ENCODE measurements at regions not wholly inside any gene's neighbourhood (a gene's known extent, or its start where the extent isn't known, plus 50 kb on each side); places are given as distances from the start of the nearest gene placed in this dataset.

- DNase-seq (ENCODE audit: low spot score): no peak
- Histone ChIP-seq H3K4me1 (ENCODE audit: control insufficient read depth in 1 of 2, low read depth in 2 of 2) (no peaks in the 10 kb centered on the region), H3K9me3 (peaks cover 5% of the 10 kb centered on the region), H3K27me3 (replicated peaks; ENCODE audit: insufficient read depth) (no peaks in the 10 kb centered on the region), H3K27ac (no peak overlapping the region), H3K4me3 (no peak overlapping the region), H3K36me3 (no peaks in the 10 kb centered on the region)
- TF ChIP-seq, protein P1, sequence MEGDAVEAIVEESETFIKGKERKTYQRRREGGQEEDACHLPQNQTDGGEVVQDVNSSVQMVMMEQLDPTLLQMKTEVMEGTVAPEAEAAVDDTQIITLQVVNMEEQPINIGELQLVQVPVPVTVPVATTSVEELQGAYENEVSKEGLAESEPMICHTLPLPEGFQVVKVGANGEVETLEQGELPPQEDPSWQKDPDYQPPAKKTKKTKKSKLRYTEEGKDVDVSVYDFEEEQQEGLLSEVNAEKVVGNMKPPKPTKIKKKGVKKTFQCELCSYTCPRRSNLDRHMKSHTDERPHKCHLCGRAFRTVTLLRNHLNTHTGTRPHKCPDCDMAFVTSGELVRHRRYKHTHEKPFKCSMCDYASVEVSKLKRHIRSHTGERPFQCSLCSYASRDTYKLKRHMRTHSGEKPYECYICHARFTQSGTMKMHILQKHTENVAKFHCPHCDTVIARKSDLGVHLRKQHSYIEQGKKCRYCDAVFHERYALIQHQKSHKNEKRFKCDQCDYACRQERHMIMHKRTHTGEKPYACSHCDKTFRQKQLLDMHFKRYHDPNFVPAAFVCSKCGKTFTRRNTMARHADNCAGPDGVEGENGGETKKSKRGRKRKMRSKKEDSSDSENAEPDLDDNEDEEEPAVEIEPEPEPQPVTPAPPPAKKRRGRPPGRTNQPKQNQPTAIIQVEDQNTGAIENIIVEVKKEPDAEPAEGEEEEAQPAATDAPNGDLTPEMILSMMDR (IDR thresholded peaks at IDR 0.05): no peak
- no peak for ATAC-seq (ENCODE audit: insufficient number of reproducible peaks, low FRiP score, low read depth)
Observed at GRCh38 chr5:67343835-67344234, 147.2 kb upstream of the CD180 start.

DNA sequence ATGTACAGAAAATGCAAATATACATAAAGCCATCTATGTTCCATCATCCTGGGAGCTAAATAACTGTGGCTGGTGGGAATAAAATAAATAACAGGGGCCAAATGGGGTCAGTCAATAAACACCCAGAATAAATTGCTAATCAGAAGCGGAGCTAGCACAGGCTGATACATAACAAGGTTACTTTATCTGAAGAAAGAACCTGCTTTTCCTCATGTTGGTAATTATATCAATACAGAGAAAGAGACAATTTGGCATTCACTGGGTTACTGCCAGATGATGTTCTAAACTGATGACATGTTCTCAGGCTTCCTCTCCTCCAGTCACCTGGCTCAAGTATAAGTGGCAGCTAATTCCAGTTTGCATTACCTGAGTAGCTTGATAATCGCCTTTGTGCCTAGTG, 144.9 kb upstream of the CD180 start:
- Histone ChIP-seq H3K27ac (no peak overlapping the region), H3K4me1 (ENCODE audit: control insufficient read depth in 1 of 2, low read depth in 2 of 2) (no peaks in the 10 kb centered on the region), H3K27me3 (replicated peaks; ENCODE audit: insufficient read depth) (no peaks in the 10 kb centered on the region), H3K4me3 (no peak overlapping the region), H3K36me3 (no peaks in the 10 kb centered on the region), H3K9me3 (peaks cover 5% of the 10 kb centered on the region)
- ATAC-seq (ENCODE audit: insufficient number of reproducible peaks, low FRiP score, low read depth): no peak
- TF ChIP-seq, protein P1 (IDR thresholded peaks at IDR 0.05): no peak
- no peak for DNase-seq (ENCODE audit: low spot score)

DNA sequence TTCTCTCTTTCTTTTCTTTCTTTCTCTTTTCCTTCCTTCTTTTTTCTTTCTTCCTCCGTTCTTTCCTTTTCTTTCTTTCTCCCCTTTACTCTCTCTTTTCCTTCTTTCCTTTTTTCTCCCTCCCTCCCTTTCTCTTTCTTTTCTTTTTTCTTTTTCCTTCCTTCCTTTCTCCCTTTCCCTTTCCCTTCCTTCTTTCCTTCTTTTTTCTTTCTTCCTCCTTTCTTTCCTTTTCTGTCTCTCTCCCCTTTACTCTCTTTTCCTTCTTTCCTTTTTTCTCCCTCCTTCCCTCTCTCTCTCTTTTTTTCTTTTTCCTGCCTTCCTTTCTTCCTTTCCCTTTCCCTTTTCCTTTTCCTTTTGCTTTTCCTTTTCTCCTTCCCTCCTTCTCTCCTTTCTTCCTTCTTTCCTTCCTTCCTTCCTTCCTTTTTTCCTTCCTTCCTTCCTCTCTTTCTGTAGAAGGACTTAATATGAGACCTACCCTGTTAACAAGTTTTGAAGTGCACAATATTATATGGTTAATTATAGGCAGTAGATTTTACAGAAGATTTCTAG, 142.7 kb upstream of the CD180 start:
- Histone ChIP-seq H3K9me3 (no peaks in the 10 kb centered on the region), H3K4me1 (ENCODE audit: control insufficient read depth in 1 of 2, low read depth in 2 of 2) (no peaks in the 10 kb centered on the region), H3K4me3 (no peak overlapping the region), H3K27ac (no peak overlapping the region), H3K27me3 (replicated peaks; ENCODE audit: insufficient read depth) (no peaks in the 10 kb centered on the region), H3K36me3 (no peaks in the 10 kb centered on the region)
- no peak for DNase-seq (ENCODE audit: low spot score)
- no peak for ATAC-seq (ENCODE audit: insufficient number of reproducible peaks, low FRiP score, low read depth)
- TF ChIP-seq, protein P1 (IDR thresholded peaks at IDR 0.05): no peak

- no peak for DNase-seq (ENCODE audit: low spot score)
- Histone ChIP-seq H3K27ac (no peak overlapping the region), H3K4me1 (ENCODE audit: control insufficient read depth in 1 of 2, low read depth in 2 of 2) (no peaks in the 10 kb centered on the region), H3K36me3 (no peaks in the 10 kb centered on the region), H3K4me3 (no peak overlapping the region), H3K27me3 (replicated peaks; ENCODE audit: insufficient read depth) (no peaks in the 10 kb centered on the region), H3K9me3 (no peaks in the 10 kb centered on the region)
- TF ChIP-seq, protein P1 (IDR thresholded peaks at IDR 0.05): no peak
- no peak for ATAC-seq (ENCODE audit: insufficient number of reproducible peaks, low FRiP score, low read depth)
Observed at GRCh38 chr5:67338421-67338820, 141.8 kb upstream of the CD180 start.

- no peak for ATAC-seq (ENCODE audit: insufficient number of reproducible peaks, low FRiP score, low read depth)
- TF ChIP-seq, protein P1 (IDR thresholded peaks at IDR 0.05): no peak
- no peaks in the 10 kb centered on the region for H3K27me3 ChIP-seq (replicated peaks; ENCODE audit: insufficient read depth)
- no peaks in the 10 kb centered on the region for H3K9me3 ChIP-seq
- no peak for DNase-seq (ENCODE audit: low spot score)
- H3K27ac ChIP-seq: no peak overlapping the region
- H3K4me1 ChIP-seq (ENCODE audit: control insufficient read depth in 1 of 2, low read depth in 2 of 2): no peaks in the 10 kb centered on the region
- H3K4me3 ChIP-seq: no peak overlapping the region
- H3K36me3 ChIP-seq: no peaks in the 10 kb centered on the region
Observed at GRCh38 chr5:67337751-67338150, 141.2 kb upstream of the CD180 start.
